ENCODE measurements at regions not wholly inside any gene's neighbourhood (a gene's known extent, or its start where the extent isn't known, plus 50 kb on each side); places are given as distances from the start of the nearest gene placed in this dataset.

DNA sequence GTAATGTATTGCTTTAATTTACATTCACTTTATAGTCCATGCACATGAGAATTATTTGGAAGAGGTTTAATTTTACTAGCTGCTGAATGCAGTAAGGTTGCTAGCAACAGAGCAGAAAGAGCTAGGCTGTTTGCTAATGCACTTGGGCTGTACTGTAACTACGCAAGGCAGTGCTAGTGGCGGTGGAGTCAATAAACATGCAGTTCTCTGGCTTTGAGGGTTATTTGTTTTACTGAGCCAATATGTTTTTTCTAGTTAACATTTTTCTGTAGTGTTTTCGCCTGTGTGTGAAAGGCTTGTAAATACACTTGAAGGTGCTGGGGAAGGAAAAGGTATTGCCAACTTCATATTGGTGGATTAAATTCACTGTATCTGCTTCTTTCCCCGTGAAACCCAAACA is 112.8 kb downstream of the BTBD3 start:
- TF ChIP-seq EZH2 (IDR thresholded peaks at IDR 0.05; ENCODE audit: borderline replicate concordance, low read depth, low read length, severe bottlenecking) (no peak), MYC (IDR thresholded peaks at IDR 0.05; ENCODE audit: low read depth, low read length) (no peak), POLR2AphosphoS5 (IDR thresholded peaks at IDR 0.05; ENCODE audit: insufficient read depth, low read depth, low read length) (no peak), POLR2A (IDR thresholded peaks at IDR 0.05; ENCODE audit: low read depth, low read length) (no peak), JUN (IDR thresholded peaks at IDR 0.05; ENCODE audit: borderline replicate concordance, insufficient read depth, insufficient read length, low read depth) (no peak), FOS (IDR thresholded peaks at IDR 0.05; ENCODE audit: borderline replicate concordance, insufficient read depth, low read length) (no peak), GATA2 (IDR thresholded peaks at IDR 0.05; ENCODE audit: insufficient read depth, insufficient read length, low read depth, low read length) (no peak)
- TF ChIP-seq, protein P1, sequence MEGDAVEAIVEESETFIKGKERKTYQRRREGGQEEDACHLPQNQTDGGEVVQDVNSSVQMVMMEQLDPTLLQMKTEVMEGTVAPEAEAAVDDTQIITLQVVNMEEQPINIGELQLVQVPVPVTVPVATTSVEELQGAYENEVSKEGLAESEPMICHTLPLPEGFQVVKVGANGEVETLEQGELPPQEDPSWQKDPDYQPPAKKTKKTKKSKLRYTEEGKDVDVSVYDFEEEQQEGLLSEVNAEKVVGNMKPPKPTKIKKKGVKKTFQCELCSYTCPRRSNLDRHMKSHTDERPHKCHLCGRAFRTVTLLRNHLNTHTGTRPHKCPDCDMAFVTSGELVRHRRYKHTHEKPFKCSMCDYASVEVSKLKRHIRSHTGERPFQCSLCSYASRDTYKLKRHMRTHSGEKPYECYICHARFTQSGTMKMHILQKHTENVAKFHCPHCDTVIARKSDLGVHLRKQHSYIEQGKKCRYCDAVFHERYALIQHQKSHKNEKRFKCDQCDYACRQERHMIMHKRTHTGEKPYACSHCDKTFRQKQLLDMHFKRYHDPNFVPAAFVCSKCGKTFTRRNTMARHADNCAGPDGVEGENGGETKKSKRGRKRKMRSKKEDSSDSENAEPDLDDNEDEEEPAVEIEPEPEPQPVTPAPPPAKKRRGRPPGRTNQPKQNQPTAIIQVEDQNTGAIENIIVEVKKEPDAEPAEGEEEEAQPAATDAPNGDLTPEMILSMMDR (IDR thresholded peaks at IDR 0.05; ENCODE audit: extremely low read depth in 1 of 2, insufficient read depth in 1 of 2, low read depth in 1 of 2, low read length in 2 of 2), result no peak
- TF ChIP-seq, protein P2, sequence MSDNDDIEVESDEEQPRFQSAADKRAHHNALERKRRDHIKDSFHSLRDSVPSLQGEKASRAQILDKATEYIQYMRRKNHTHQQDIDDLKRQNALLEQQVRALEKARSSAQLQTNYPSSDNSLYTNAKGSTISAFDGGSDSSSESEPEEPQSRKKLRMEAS (IDR thresholded peaks at IDR 0.05; ENCODE audit: insufficient read depth, insufficient read length), result no peak
